ENCODE measurements at regions not wholly inside any gene's neighbourhood (a gene's known extent, or its start where the extent isn't known, plus 50 kb on each side); places are given as distances from the start of the nearest gene placed in this dataset.

DNA sequence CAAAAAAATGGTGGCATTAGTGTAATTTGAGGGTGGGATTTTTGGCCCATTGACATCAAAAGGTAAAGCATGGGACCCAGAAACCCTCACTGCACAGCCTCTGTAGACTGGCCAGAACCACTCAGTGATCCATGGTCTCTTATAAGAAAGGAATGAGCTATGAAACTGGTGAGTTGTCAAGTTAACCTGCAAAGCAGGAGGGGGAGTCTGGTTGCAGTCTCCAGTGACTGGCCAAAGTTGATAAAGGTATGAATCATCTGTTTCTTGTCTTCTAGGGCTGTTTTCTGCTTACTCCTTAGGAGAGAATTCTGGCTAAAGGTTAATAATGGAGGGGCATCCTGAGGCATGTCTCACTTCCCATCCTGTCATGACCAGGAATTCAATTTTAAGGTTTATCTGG lies 325.2 kb downstream of the TLR4 start:
- DNase-seq (ENCODE audit: low read depth in 1 of 2, low spot score in 1 of 2) = no peak

GRCh38 chr9:118034701-118035100 lies 330.5 kb downstream of the TLR4 start:
- DNase-seq (ENCODE audit: low read depth in 1 of 2, low spot score in 1 of 2) = no peak

DNA sequence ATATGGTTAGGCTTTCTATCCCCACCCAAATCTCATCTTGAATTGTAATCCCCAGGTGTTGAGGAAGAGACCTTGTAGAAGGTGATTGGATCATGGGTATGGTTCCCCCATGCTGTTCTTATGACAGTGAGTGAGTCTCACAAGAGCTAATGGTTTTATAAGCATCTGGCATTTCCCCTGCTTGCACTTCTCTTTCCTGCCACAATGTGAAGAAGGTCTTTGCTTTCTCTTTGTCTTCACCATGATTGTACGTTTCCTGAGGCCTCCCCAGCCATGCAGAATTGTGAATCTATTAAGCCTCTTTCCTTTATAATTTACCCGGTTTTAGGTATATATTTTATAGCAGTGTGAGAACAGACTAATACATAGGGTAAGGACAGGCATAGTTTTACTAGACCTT lies 334.5 kb downstream of the TLR4 start:
- no peak for DNase-seq (ENCODE audit: low read depth in 1 of 2, low spot score in 1 of 2)

- DNase-seq (ENCODE audit: low read depth in 1 of 2, low spot score in 1 of 2) = no peak
These were observed 354.0 kb downstream of the TLR4 start for GRCh38 chr9:118058227-118058626.

- DNase-seq (ENCODE audit: low read depth in 1 of 2, low spot score in 1 of 2) = no peak
These were observed 355.5 kb downstream of the TLR4 start for GRCh38 chr9:118059484-118060278.

DNA sequence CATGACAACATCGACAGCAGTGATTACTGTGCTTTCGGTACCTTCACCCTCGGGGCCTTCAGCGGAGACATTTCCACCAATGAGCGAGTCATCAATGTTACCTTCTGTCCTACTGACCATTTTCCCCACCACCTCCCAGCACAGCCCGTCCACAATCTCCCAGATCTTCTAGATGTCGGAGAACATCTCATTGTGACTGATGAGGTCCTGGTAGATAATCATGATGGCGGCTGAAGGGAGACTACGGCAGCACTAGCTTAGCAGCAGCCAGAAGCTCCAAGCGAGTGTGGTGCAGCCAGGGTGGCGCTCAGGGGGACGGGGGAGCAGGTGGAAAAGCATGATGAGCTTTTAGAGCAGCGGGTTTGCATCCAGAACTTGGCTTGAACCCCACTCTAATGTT lies 379.0 kb downstream of the TLR4 start:
- DNase-seq (ENCODE audit: low read depth in 1 of 2, low spot score in 1 of 2) = no peak

GRCh38 chr9:118088090-118088489 lies 383.9 kb downstream of the TLR4 start:
- DNase-seq (ENCODE audit: low read depth in 1 of 2, low spot score in 1 of 2) = no peak

DNA sequence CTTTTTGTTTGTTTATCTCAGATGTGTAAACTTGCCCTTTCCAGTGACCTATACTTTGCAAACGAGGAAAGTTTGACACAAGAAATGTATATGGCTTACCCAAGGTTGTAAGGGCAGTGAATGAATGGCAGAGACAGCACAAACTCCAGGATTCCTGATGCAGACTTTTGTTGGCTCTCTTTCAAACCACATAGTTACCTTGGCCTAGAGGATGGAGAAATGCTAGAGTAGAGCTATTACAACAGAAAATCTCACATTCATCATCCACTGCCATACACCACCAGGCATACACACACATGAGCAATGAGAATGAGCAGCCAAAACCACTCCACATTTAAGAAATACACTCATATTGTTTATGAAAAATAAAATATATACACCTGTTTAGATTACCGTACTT lies 387.0 kb downstream of the TLR4 start:
- DNase-seq (ENCODE audit: low read depth in 1 of 2, low spot score in 1 of 2) = no peak

- DNase-seq (ENCODE audit: low read depth in 1 of 2, low spot score in 1 of 2) = no peak
These were observed 387.7 kb downstream of the TLR4 start for GRCh38 chr9:118091711-118092500.

DNA sequence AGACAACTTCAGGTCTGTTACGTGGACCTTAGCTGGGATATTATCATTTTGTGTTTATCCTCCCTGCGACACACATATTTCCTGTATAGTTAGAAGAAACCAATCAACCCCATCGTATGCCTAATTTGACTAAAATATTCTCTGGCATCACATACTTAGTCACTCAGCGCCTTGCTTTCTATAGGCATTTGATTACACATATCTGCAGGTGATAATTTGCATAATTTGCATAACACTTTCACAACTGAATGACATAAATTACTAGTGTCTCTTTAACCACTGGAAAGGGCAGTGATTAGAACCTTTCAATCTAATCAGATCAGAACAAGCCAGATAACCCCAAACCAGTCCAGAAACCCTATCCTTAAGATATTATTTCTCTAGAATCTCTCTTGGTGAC lies 390.2 kb downstream of the TLR4 start:
- no peak for DNase-seq (ENCODE audit: low read depth in 1 of 2, low spot score in 1 of 2)

GRCh38 chr9:118100529-118101419 lies 396.6 kb downstream of the TLR4 start:
- no peak for DNase-seq (ENCODE audit: low read depth in 1 of 2, low spot score in 1 of 2)

DNA sequence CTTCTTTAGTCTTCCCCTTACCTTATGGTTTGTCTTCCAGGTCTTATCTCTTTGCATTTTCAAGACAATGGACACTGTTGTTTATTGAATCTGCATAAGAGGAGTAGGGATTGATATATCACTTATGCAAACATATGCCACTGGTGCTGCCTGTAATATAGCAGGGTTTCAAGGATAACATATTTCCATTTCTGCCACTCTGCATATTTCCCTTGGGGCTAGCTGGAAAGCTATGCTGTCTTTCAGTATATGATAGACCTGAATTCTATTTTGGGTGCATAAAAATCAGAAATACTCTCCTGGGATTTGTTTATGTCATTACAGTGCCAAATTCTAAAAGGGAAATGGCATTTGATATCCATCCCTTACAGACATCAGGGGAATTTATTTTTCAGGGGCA lies 400.2 kb downstream of the TLR4 start:
- no peak for DNase-seq (ENCODE audit: low read depth in 1 of 2, low spot score in 1 of 2)

GRCh38 chr9:118108971-118109370 lies 404.8 kb downstream of the TLR4 start:
- DNase-seq (ENCODE audit: low read depth in 1 of 2, low spot score in 1 of 2) = no peak

- DNase-seq (ENCODE audit: low read depth in 1 of 2, low spot score in 1 of 2) = no peak
These were observed 405.3 kb downstream of the TLR4 start for GRCh38 chr9:118109542-118109941.

- DNase-seq (ENCODE audit: low read depth in 1 of 2, low spot score in 1 of 2) = no peak
These were observed 417.2 kb downstream of the TLR4 start for GRCh38 chr9:118121361-118121760.

- no peak for DNase-seq (ENCODE audit: low read depth in 1 of 2, low spot score in 1 of 2)
These were observed 424.1 kb downstream of the TLR4 start for GRCh38 chr9:118128313-118128712.

DNA sequence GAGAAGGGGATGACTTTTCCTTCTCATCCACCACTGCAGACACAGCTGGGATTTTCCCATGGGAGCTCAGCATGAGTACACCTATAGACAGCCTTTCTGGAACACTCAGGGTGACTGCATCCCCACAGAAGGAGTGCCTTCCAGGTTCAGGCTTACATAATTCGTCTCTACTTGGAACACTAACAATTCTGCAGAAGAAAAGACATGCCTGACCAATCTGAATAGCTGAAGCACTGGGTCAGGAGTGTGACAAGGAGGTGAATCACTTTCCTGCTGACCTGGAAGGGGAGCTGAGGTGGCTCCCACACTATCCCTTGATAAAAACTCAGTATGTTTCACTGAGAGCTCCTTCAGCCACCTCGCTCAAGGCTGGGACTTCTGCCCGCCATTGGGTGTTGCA lies 425.3 kb downstream of the TLR4 start:
- DNase-seq (ENCODE audit: low read depth in 1 of 2, low spot score in 1 of 2) = no peak

- DNase-seq (ENCODE audit: low read depth in 1 of 2, low spot score in 1 of 2) = no peak
These were observed 444.8 kb downstream of the TLR4 start for GRCh38 chr9:118148990-118149389.

DNA sequence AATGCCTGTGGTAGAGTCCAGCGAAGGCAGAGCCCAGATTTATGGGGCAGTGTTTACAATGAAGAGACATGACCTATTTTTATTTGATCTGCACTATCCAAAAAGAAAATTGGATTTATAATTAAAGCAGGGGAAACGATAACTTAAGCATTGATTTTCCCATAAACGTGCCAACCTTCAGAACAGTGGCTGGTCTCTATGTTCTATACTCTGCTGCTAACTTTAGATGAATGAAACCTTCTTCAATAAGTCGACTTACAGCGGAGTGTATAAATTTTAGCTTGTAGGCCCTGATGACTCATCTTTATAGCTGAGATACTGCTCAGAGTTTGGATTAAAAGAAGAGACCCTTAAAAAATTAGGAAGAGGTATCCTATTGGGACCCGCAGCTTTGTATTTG lies 452.6 kb downstream of the TLR4 start:
- DNase-seq (ENCODE audit: low read depth in 1 of 2, low spot score in 1 of 2) = no peak

GRCh38 chr9:118162716-118163115 lies 458.5 kb downstream of the TLR4 start:
- no peak for DNase-seq (ENCODE audit: low read depth in 1 of 2, low spot score in 1 of 2)

DNA sequence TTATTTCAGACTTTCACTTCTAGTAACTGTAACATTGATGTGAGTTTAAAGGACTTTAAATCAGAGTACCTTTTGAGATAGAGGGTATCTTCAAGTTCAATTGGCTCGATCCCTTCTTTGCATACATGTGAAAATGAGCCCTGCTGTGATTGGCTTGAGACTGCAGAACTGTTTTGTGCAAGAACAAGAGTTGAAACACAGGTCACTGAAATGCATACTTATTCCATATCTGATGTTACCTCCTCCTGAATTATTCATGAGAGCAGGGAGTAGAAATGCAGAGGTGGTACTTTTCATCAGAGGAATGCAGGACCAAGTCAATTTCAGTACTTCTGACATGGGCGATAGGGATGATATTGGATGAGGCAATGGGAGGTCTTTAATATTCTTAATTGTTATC lies 459.5 kb downstream of the TLR4 start:
- no peak for DNase-seq (ENCODE audit: low read depth in 1 of 2, low spot score in 1 of 2)

GRCh38 chr9:118165451-118165850 lies 461.2 kb downstream of the TLR4 start:
- no peak for DNase-seq (ENCODE audit: low read depth in 1 of 2, low spot score in 1 of 2)

Data from activated CD4-positive, alpha-beta T cell treated with anti-CD3 and anti-CD28 coated beads, Interleukin-2, amount 50 U/mL, for 24 hours (primary cell).